Osteoblast (primary cell): ENCODE measurements at regions not wholly inside any gene's neighbourhood (a gene's known extent, or its start where the extent isn't known, plus 50 kb on each side); places are given as distances from the start of the nearest gene placed in this dataset.

Experiments
- DNase-seq: peaks from one replicate; pipeline ENCODE4 v3.0.0; 2011; ENCODE audit warnings: low spot score, mixed read lengths; ENCODE audit not compliant: insufficient read length; ENCODE audit errors: missing footprints
- H2AFZ ChIP-seq: 2 replicates; pipeline ENCODE4 v1.6.0; 2011; ENCODE audit warnings: mild to moderate bottlenecking, low read length
- H3K27ac ChIP-seq: 2 replicates; pipeline ENCODE4 v1.5.1; 2011; ENCODE audit warnings: mild to moderate bottlenecking, low read depth, low read length, moderate library complexity
- H3K27me3 ChIP-seq: 2 replicates; pipeline ENCODE4 v1.6.0; 2012; ENCODE audit warnings: mild to moderate bottlenecking, control low read depth, inconsistent platforms, low read length, moderate library complexity; ENCODE audit not compliant: insufficient read depth
- H3K36me3 ChIP-seq: 2 replicates; pipeline ENCODE4 v1.5.1; 2011; ENCODE audit warnings: mild to moderate bottlenecking, low read length, control low read depth, moderate library complexity; ENCODE audit not compliant: insufficient read depth
- H3K4me1 ChIP-seq: 2 replicates; pipeline ENCODE4 v1.5.1; 2011; ENCODE audit warnings: mild to moderate bottlenecking, low read length, control low read depth, moderate library complexity; ENCODE audit not compliant: insufficient read depth
- H3K4me2 ChIP-seq: 2 replicates; pipeline ENCODE4 v1.6.0; 2011; ENCODE audit warnings: mild to moderate bottlenecking, low read length; ENCODE audit not compliant: insufficient read depth
- H3K4me3 ChIP-seq: fragments of 200-600 bp; sonication (generic); 3 replicates; pipeline ENCODE4 v1.5.1; 2012; ENCODE audit warnings: mild to moderate bottlenecking, low read length, inconsistent platforms; ENCODE audit not compliant: insufficient read depth
- H3K79me2 ChIP-seq: 2 replicates; pipeline ENCODE4 v1.6.0; 2012; ENCODE audit warnings: mild to moderate bottlenecking, low read length, control low read depth, inconsistent platforms; ENCODE audit not compliant: insufficient read depth
- H3K9me3 ChIP-seq: 2 replicates; pipeline ENCODE4 v1.5.1; 2011; ENCODE audit warnings: low read depth, low read length, control low read depth
- H4K20me1 ChIP-seq: 2 replicates; pipeline ENCODE4 v1.6.0; 2012; ENCODE audit warnings: mild to moderate bottlenecking, low read length, control low read depth; ENCODE audit not compliant: insufficient read depth
- TF ChIP-seq, protein P1 (sequence below): IDR thresholded peaks from 2 replicates; pipeline ENCODE4 v1.5.1; 2011; ENCODE audit warnings: mild to moderate bottlenecking, low read depth, low read length, moderate library complexity; ENCODE audit errors: extremely low read depth

DNA sequence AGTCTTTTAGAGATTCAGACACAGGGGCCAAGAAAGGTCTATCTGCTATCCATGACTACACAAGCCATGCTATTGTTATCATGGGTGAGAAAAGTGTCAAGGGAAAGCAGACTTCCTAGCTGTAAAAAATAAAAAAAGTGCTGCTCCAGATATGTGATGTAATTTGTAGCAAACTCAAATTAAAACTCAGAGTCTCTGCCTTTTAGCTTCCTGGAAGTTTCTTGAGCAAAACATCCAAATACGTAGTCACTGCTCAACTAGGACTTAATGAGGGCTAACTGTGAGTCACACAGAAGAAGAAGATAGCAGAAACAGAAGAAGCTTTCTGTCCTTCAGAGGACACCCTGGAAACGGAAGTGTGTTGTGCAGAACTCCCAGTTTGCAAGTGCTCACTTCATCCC is 393.4 kb upstream of the NR2F2 start:
- H3K27ac ChIP-seq, result no peak overlapping the region
- peaks cover 4% of the 10 kb centered on the region for H3K4me1 ChIP-seq
- no peaks in the 10 kb centered on the region for H3K79me2 ChIP-seq
- no peak overlapping the region for H2AFZ ChIP-seq
- H3K27me3 ChIP-seq, result no peaks in the 10 kb centered on the region
- no peaks in the 10 kb centered on the region for H3K36me3 ChIP-seq
- no peaks in the 10 kb centered on the region for H3K9me3 ChIP-seq
- DNase-seq, result no peak
- TF ChIP-seq, protein P1, sequence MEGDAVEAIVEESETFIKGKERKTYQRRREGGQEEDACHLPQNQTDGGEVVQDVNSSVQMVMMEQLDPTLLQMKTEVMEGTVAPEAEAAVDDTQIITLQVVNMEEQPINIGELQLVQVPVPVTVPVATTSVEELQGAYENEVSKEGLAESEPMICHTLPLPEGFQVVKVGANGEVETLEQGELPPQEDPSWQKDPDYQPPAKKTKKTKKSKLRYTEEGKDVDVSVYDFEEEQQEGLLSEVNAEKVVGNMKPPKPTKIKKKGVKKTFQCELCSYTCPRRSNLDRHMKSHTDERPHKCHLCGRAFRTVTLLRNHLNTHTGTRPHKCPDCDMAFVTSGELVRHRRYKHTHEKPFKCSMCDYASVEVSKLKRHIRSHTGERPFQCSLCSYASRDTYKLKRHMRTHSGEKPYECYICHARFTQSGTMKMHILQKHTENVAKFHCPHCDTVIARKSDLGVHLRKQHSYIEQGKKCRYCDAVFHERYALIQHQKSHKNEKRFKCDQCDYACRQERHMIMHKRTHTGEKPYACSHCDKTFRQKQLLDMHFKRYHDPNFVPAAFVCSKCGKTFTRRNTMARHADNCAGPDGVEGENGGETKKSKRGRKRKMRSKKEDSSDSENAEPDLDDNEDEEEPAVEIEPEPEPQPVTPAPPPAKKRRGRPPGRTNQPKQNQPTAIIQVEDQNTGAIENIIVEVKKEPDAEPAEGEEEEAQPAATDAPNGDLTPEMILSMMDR, result no peak
- H3K4me2 ChIP-seq, result no peak overlapping the region
- H3K4me3 ChIP-seq, result no peak overlapping the region
- H4K20me1 ChIP-seq, result no peaks in the 10 kb centered on the region

DNA sequence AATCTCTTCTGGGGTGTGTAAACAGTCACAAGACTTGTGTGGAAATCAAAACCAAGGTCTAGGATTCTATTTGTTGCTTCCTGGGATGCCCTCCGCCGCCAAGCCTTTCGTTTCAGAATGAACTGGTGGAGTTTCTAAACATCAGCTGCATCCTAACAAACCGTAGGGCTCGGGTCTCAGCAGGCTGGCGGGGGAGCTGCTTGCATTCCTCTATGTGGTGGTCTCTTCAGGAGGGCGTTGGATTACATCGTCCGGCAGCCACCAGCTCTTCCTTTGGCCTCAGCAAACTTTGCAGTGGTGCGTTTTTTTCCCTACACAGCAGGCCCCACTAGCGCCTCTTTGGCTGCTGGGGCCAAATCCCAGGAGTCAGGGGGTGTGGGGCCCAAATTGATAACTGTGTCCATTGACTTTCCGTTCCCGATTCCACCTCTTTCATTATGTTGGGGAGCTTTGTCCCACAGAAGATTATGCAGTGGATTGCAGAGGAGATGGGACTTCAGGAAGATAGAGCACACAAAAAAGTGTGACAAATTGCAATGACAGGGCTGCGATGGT is 390.0 kb upstream of the NR2F2 start:
- Histone ChIP-seq H4K20me1 (no peaks in the 10 kb centered on the region), H3K9me3 (no peaks in the 10 kb centered on the region), H2AFZ (no peak overlapping the region), H3K4me2 (no peak overlapping the region), H3K36me3 (no peaks in the 10 kb centered on the region), H3K27ac (no peak overlapping the region), H3K79me2 (no peaks in the 10 kb centered on the region), H3K27me3 (no peaks in the 10 kb centered on the region), H3K4me1 (no peaks in the 10 kb centered on the region), H3K4me3 (no peak overlapping the region)
- no peak for DNase-seq
- TF ChIP-seq, protein P1, result no peak

DNA sequence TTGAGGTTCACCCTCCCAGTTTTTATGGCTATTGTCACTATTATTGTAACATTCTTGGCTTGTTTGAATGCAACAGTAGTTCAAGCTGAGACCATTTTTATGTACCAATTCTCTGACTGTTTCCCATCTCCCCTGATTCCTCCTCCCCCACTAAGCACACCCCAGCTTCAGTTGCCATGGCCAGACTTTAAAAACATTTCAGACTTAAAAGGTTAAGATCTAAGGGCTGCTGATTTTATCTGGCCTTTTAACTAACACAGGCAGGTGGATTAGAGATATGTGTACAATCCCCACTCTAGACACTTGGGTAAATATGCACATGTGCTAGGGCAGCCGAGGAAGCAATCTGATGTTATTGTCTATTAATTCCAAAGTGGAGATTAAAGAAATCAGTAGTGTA is 386.3 kb upstream of the NR2F2 start:
- Histone ChIP-seq H3K4me1 (no peaks in the 10 kb centered on the region), H3K9me3 (no peaks in the 10 kb centered on the region)
- no peak for DNase-seq

GRCh38 chr15:95944661-95945255 is 385.7 kb upstream of the NR2F2 start:
- no peaks in the 10 kb centered on the region for H3K27me3 ChIP-seq
- TF ChIP-seq, protein P1, result no peak
- DNase-seq, result no peak
- H3K9me3 ChIP-seq, result no peaks in the 10 kb centered on the region
- H2AFZ ChIP-seq, result no peak overlapping the region
- no peak overlapping the region for H3K4me3 ChIP-seq
- H3K4me1 ChIP-seq, result no peaks in the 10 kb centered on the region
- H3K36me3 ChIP-seq, result no peaks in the 10 kb centered on the region
- no peaks in the 10 kb centered on the region for H4K20me1 ChIP-seq
- no peak overlapping the region for H3K27ac ChIP-seq
- H3K79me2 ChIP-seq, result no peaks in the 10 kb centered on the region
- H3K4me2 ChIP-seq, result no peak overlapping the region

More for the DNA sequence above, 386.3 kb upstream of the NR2F2 start:
- Histone ChIP-seq H3K27ac (no peak overlapping the region), H4K20me1 (no peaks in the 10 kb centered on the region), H3K4me3 (no peak overlapping the region), H3K27me3 (no peaks in the 10 kb centered on the region), H3K4me2 (no peak overlapping the region), H3K79me2 (no peaks in the 10 kb centered on the region), H2AFZ (no peak overlapping the region), H3K36me3 (no peaks in the 10 kb centered on the region)
- TF ChIP-seq, protein P1, result no peak
